GM23338 (cell line): ENCODE measurements at regions not wholly inside any gene's neighbourhood (a gene's known extent, or its start where the extent isn't known, plus 50 kb on each side); places are given as distances from the start of the nearest gene placed in this dataset.

ENCODE experiments used
- EZH2 ChIP-seq: fragments of 200-600 bp; sonication (generic); IDR thresholded peaks from one replicate; pipeline ENCODE4 v1.8.0; 2017; ENCODE audit warnings: antibody characterized with exemption, mild to moderate bottlenecking, low read depth; ENCODE audit not compliant: unreplicated experiment
- EZH2phosphoT487 ChIP-seq: fragments of 200-600 bp; sonication (generic); IDR thresholded peaks from one replicate; pipeline ENCODE4 v1.8.1; 2018; ENCODE audit warnings: antibody characterized with exemption; ENCODE audit not compliant: unreplicated experiment
- POLR2AphosphoS5 ChIP-seq: IDR thresholded peaks from 2 replicates; pipeline ENCODE4 v1.6.1; 2016; ENCODE audit warnings: antibody characterized with exemption, low read depth
- TF ChIP-seq, protein P1 (sequence below), 2 experiments: fragments of 200-600 bp in 1 of 2; sonication (generic) in 1 of 2; conservative IDR thresholded peaks; 2 replicates each; pipeline versions ENCODE4 v1.5.1 to v1.6.1; 2016 to 2017; ENCODE audit warnings: antibody characterized with exemption in 2 of 2, low read depth in 2 of 2, mild to moderate bottlenecking in 2 of 2, moderate library complexity in 1 of 2

GRCh38 chr4:18645351-18645750, 623.8 kb upstream of the LCORL start:
- TF ChIP-seq, protein P1, sequence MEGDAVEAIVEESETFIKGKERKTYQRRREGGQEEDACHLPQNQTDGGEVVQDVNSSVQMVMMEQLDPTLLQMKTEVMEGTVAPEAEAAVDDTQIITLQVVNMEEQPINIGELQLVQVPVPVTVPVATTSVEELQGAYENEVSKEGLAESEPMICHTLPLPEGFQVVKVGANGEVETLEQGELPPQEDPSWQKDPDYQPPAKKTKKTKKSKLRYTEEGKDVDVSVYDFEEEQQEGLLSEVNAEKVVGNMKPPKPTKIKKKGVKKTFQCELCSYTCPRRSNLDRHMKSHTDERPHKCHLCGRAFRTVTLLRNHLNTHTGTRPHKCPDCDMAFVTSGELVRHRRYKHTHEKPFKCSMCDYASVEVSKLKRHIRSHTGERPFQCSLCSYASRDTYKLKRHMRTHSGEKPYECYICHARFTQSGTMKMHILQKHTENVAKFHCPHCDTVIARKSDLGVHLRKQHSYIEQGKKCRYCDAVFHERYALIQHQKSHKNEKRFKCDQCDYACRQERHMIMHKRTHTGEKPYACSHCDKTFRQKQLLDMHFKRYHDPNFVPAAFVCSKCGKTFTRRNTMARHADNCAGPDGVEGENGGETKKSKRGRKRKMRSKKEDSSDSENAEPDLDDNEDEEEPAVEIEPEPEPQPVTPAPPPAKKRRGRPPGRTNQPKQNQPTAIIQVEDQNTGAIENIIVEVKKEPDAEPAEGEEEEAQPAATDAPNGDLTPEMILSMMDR (conservative IDR thresholded peaks at IDR 0.05; ENCODE audit: low read depth in 2 of 2): no peak
- no peak for TF ChIP-seq EZH2
- TF ChIP-seq POLR2AphosphoS5: no peak
- no peak for TF ChIP-seq EZH2phosphoT487
